Coronary artery (tissue), 2 donors: ENCODE measurements at regions not wholly inside any gene's neighbourhood (a gene's known extent, or its start where the extent isn't known, plus 50 kb on each side); places are given as distances from the start of the nearest gene placed in this dataset.

Experiments
- DNase-seq: peaks from one replicate; pipeline ENCODE4 v3.0.0-alpha.2; 2017; ENCODE audit warnings: low spot score
- H3K27ac ChIP-seq, 2 donors: fragments of 200-600 bp; sonication (generic); one replicate each; pipeline ENCODE4 v1.5.1; 2016 to 2019
- H3K4me3 ChIP-seq: fragments of 200-600 bp; sonication (generic); 2 replicates; pipeline ENCODE4 v1.5.1; 2016; ENCODE audit warnings: mild to moderate bottlenecking, moderate library complexity
- TF ChIP-seq, protein P1 (sequence below): fragments of 200-600 bp; sonication (generic); IDR thresholded peaks from one replicate; pipeline ENCODE4 v1.5.1; 2019; ENCODE audit warnings: antibody characterized with exemption

- peak overlapping the region in 1 of 2 donors; percentile 46 for H3K27ac ChIP-seq
Measured at GRCh38 chr9:89890326-89890980, 285.6 kb downstream of the GADD45G start.

DNA sequence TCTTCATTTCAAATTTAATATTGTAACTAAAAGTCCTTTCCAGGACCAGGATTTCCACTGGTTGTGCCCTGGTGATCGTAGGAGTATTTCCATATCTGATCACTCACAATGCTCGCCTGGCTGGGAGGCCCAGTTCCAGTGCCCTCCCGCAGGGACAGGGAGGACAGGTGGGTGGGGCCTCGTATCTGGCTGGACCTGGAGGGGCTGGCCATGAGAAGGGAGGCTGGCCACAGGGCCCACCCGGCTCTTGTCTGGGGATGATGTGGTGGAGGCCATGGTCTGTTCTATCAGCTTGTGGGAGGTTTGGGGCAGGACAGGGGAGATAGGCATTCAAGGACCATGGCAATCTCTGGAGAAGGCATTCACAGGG, 286.4 kb downstream of the GADD45G start:
- peak overlapping the region; percentile 46 to 78 for H3K27ac ChIP-seq
- H3K4me3 ChIP-seq: no peak overlapping the region
- TF ChIP-seq, protein P1, sequence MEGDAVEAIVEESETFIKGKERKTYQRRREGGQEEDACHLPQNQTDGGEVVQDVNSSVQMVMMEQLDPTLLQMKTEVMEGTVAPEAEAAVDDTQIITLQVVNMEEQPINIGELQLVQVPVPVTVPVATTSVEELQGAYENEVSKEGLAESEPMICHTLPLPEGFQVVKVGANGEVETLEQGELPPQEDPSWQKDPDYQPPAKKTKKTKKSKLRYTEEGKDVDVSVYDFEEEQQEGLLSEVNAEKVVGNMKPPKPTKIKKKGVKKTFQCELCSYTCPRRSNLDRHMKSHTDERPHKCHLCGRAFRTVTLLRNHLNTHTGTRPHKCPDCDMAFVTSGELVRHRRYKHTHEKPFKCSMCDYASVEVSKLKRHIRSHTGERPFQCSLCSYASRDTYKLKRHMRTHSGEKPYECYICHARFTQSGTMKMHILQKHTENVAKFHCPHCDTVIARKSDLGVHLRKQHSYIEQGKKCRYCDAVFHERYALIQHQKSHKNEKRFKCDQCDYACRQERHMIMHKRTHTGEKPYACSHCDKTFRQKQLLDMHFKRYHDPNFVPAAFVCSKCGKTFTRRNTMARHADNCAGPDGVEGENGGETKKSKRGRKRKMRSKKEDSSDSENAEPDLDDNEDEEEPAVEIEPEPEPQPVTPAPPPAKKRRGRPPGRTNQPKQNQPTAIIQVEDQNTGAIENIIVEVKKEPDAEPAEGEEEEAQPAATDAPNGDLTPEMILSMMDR: no peak
- DNase-seq: no peak

More at GRCh38 chr9:89890326-89890980, 285.6 kb downstream of the GADD45G start:
- no peak for DNase-seq
- no peak overlapping the region for H3K4me3 ChIP-seq
- TF ChIP-seq, protein P1: no peak

DNA sequence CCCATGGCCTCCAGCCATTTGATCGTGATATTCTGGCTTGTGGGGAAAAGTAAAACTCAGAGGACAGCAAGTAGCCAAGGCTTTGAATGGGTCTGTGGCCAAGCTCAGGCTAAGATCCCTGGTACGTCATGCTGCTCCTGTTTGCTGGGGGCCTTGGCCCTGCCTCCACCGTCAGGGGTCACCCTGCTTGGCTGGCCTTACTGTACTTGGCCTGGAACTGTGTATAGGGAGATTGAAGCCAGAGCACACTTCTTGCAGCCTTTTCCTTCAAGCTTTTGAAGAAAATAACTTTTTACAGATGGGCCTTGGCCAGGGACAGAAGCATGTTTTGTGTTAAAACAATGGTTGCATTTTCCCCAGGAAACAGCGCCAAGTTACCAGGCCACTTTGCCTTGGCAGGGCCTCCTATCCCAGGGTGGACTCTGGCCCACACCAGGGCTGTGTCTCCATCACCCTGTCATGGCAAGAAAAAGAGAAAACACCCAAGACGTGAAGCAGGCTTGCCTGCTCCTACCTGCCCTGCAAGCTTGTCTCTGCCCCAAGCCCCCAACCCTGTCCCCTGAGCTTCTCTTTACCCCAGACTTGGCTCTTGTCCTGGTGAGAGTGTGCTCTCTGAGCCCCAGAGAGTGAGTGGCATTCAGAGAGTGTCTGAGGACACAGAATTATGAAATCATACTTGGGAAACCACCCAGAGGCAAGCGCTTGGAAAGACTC, 286.9 kb downstream of the GADD45G start:
- DNase-seq: no peak
- H3K4me3 ChIP-seq: no peak overlapping the region
- TF ChIP-seq, protein P1: no peak
- H3K27ac ChIP-seq: peak overlapping the region; percentile 46 to 78

DNA sequence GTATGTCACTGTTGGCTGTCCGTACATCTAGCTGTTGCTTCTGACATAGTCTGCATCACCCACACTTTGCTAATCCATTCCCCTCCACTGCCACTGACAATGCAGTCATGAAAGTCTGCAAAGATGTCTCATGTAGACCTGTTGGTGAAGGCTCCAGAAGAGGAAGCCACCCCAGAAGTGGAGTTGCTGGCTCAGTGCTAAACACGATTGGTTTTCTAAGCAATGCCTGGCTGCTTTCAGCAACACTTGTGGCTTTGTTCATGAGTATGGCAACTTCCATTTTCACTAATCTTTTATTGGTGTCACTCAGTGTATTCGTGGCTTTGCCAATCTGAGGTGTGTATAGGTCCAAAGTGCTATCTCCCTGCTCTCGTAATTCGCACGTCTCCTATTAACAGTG, 288.1 kb downstream of the GADD45G start:
- DNase-seq: no peak
- TF ChIP-seq, protein P1: no peak
- no peak overlapping the region for H3K27ac ChIP-seq
- no peak overlapping the region for H3K4me3 ChIP-seq

DNA sequence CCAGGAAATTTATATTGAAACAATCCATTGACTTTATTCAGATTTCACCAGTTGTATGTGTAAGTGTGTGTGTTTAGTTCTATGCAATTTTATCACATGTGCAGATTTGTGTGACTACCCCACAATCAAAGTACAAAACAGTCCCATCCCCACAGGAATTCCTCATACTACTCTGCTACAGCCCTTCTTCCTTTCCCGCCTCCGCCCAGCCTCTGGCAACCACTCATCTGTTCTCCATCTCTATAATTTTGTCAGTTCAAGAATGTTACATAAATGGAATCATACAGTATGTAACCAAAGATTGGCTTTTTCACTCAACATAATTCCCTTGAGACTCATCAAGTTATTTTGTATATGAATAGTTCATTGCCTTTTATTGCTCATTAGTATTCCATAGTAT, 289.1 kb downstream of the GADD45G start:
- H3K4me3 ChIP-seq: no peak overlapping the region
- TF ChIP-seq, protein P1: no peak
- no peak overlapping the region for H3K27ac ChIP-seq
- no peak for DNase-seq

GRCh38 chr9:89896806-89897340, 292.1 kb downstream of the GADD45G start:
- H3K4me3 ChIP-seq: no peak overlapping the region
- TF ChIP-seq, protein P1: no peak
- no peak for DNase-seq
- no peak overlapping the region for H3K27ac ChIP-seq
